Activated T-helper 17 cell treated with anti-CD3 and anti-CD28 coated beads, Interleukin-2, amount 50 U/mL, for 72 hours (primary cell): ENCODE measurements at regions not wholly inside any gene's neighbourhood (a gene's known extent, or its start where the extent isn't known, plus 50 kb on each side); places are given as distances from the start of the nearest gene placed in this dataset.
"Not testable (repeated sequence)": the region's sequence is repeated elsewhere in the genome, so short reads cannot be mapped to it uniquely, and the experiment has no call there.

Experiments used
- ATAC-seq: fragments of 150-1000 bp; cut with Tn5 transposase; replicated peaks from 2 replicates; pipeline ENCODE4 v1.10.0; 2021; ENCODE audit warnings: mild to moderate bottlenecking, moderate library complexity
- H3K27ac Mint-ChIP-seq: one replicate; pipeline ENCODE4 v1.8.0; 2022; ENCODE audit warnings: mixed read lengths
- H3K27me3 Mint-ChIP-seq: one replicate; pipeline ENCODE4 v1.8.0; 2022; ENCODE audit warnings: mixed read lengths
- H3K36me3 Mint-ChIP-seq: one replicate; pipeline ENCODE4 v1.8.0; 2022; ENCODE audit warnings: low read depth, mild to moderate bottlenecking, mixed read lengths
- H3K4me1 Mint-ChIP-seq: one replicate; pipeline ENCODE4 v1.8.0; 2022; ENCODE audit warnings: mixed read lengths
- H3K4me3 Mint-ChIP-seq: one replicate; pipeline ENCODE4 v1.8.0; 2022; ENCODE audit warnings: mild to moderate bottlenecking, mixed read lengths
- H3K9me3 Mint-ChIP-seq: one replicate; pipeline ENCODE4 v1.8.0; 2022; ENCODE audit warnings: mixed read lengths

DNA sequence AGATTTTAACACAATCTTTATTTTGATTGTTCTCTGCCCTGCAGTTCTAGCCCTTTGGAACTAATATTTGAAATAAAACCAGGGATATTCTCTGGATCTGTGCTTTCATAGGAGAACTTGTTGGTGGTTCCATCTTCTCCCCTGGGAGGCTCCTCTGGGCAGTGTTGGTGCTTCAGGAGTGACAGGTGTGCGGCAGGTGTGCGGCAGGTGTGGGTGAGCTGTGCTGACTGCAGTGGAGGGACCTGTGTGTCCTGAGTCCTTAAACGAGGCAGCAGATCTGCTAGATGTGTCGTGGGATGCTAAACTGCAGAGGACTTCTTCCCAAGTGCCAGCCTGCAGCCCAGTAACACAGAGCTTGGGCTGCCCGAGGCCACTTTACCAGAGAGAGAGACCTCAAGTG lies 98.4 kb downstream of the LYZL1 start:
- Mint-ChIP-seq H3K4me1 (no peaks in the 10 kb centered on the region), H3K9me3 (no peaks in the 10 kb centered on the region), H3K36me3 (no peaks in the 10 kb centered on the region), H3K27me3 (peaks cover 17% of the 10 kb centered on the region), H3K4me3 (no peak overlapping the region), H3K27ac (no peak overlapping the region)
- ATAC-seq, result no peak

DNA sequence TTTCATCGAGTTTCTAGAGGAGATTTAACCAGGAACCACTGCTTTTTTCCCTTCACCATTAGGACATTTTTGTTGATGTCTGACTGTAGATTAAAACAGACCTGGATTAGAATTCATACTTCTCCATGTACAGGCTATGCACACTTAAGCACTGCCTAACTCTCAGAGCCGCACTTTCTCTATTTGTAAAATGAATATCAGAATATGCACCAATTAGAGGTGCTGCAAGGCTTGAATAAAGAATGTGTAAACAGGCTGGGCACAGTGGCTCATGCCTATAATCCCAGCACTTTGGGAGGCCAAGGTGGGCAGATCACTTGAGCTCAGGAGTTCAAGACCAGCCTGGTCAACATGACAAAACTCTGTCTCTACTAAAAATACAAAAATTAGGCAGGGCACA lies 99.2 kb downstream of the LYZL1 start:
- H3K4me1 Mint-ChIP-seq, ATAC-seq, H3K4me3 Mint-ChIP-seq, H3K27ac Mint-ChIP-seq, H3K9me3 Mint-ChIP-seq, H3K36me3 Mint-ChIP-seq: not testable (repeated sequence)
- peaks cover 16% of the 10 kb centered on the region for H3K27me3 Mint-ChIP-seq

DNA sequence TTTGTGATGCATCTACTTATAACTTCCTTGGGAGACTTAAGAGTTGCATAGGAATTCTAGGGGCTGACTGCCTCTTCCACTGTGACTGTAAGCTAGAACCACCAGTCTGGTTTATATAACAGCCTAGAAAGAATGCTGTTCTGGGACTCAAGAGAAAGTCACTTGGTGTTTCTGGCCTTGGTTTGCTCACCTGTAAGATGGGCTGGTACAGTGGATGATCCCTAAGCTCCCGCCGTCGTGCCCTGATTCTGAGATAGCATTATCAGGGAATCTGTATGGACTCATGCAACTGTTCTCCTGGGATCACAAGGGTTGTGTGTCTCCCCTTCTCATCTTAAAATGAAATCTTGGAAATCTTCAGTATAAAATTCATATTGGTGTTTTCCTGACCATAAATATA lies 100.6 kb downstream of the LYZL1 start:
- H3K27ac Mint-ChIP-seq, result no peak overlapping the region
- H3K4me3 Mint-ChIP-seq, result no peak overlapping the region
- H3K27me3 Mint-ChIP-seq, result peaks cover 7% of the 10 kb centered on the region
- H3K4me1 Mint-ChIP-seq, result no peaks in the 10 kb centered on the region
- no peak for ATAC-seq
- H3K9me3 Mint-ChIP-seq, result no peaks in the 10 kb centered on the region
- no peaks in the 10 kb centered on the region for H3K36me3 Mint-ChIP-seq

- H3K4me3 Mint-ChIP-seq, result no peak overlapping the region
- H3K36me3 Mint-ChIP-seq, result no peaks in the 10 kb centered on the region
- no peak for ATAC-seq
- H3K27me3 Mint-ChIP-seq, result peaks cover 6% of the 10 kb centered on the region
- no peak overlapping the region for H3K27ac Mint-ChIP-seq
- H3K4me1 Mint-ChIP-seq, result no peaks in the 10 kb centered on the region
- H3K9me3 Mint-ChIP-seq, result no peaks in the 10 kb centered on the region
Observed at GRCh38 chr10:29389935-29390334, 101.1 kb downstream of the LYZL1 start.

DNA sequence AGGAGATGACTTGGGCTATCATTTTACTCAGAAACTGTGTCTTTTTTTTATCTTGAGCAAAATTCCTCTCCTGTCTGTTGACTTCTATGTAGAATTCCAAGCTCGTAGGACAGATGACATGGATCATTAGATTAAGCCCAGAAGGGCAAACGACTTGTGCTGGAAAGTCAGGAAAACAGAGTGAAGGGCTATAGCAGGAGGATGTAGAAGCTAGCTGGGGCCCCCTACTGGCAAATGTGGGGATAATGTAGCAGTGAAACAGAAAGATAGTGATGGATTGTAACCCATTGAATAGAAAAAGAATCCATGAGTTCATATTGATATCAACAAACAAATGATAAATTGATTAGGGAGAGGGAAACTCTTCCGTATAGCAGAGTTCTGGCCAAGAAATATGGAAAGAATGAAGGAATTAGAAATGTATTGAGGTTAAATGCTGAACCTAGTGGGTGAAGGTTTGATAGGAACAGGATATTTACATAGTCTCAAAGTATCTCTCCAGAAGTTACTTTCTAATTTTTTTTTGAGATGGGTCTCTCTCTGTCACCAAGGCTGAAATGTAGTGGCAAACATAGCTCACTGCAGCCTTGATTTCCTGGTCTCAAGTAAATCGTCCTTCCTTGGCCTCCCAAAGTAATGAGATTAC lies 103.6 kb downstream of the LYZL1 start:
- no peak overlapping the region for H3K4me3 Mint-ChIP-seq
- H3K36me3 Mint-ChIP-seq, result no peaks in the 10 kb centered on the region
- no peaks in the 10 kb centered on the region for H3K9me3 Mint-ChIP-seq
- H3K27me3 Mint-ChIP-seq, result peaks cover 21% of the 10 kb centered on the region
- H3K27ac Mint-ChIP-seq, result no peak overlapping the region
- no peaks in the 10 kb centered on the region for H3K4me1 Mint-ChIP-seq
- peak; percentile 44 for ATAC-seq

- Mint-ChIP-seq H3K36me3 (no peaks in the 10 kb centered on the region), H3K4me1 (no peaks in the 10 kb centered on the region), H3K27ac (no peak overlapping the region), H3K9me3 (no peaks in the 10 kb centered on the region), H3K27me3 (peaks cover 21% of the 10 kb centered on the region), H3K4me3 (no peak overlapping the region)
- no peak for ATAC-seq
Observed at GRCh38 chr10:29394321-29394932, 105.6 kb downstream of the LYZL1 start.

DNA sequence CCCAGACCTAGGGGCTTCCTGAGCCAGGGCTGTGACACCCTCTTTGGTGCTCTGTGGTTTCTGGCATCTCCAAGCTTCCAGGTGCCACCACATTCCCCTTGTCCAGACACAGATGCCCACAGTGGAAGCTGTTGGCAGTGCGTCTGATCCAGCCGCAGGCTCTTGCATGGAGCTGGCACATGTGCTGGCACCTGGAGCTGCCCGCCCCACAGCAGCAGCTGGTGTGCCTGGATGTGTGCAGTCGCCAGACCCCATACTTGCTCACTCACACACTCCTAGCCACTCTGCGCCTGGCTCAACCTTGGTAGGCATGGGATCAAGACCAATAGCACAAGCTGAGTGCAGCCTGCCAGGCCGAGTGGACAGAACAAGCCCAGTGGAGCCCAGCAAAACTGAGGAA lies 106.5 kb downstream of the LYZL1 start:
- Mint-ChIP-seq H3K36me3 (no peaks in the 10 kb centered on the region), H3K27ac (no peak overlapping the region), H3K27me3 (peaks cover 27% of the 10 kb centered on the region), H3K4me1 (no peaks in the 10 kb centered on the region), H3K4me3 (no peak overlapping the region), H3K9me3 (no peaks in the 10 kb centered on the region)
- ATAC-seq, result no peak

DNA sequence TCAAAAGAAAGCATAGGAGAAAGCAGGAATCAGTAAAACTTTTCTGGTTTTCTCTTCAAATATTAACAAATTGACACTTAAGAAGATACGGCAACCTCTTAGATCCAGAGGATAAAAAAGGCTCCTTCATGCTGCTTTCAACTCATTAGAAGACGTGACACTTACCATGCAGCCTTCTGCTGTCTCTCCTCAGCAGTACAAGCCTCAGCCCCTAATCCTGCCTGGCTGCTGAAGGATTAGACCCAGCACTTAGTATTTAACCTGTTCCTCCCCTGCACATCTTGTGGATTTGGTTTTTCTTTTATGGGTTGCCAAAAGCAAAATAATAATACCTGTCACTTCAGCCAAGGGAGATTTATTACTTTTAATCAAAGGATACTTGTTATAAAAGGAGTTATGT lies 108.4 kb downstream of the LYZL1 start:
- H3K27me3 Mint-ChIP-seq, result peaks cover 28% of the 10 kb centered on the region
- no peak overlapping the region for H3K27ac Mint-ChIP-seq
- no peaks in the 10 kb centered on the region for H3K36me3 Mint-ChIP-seq

DNA sequence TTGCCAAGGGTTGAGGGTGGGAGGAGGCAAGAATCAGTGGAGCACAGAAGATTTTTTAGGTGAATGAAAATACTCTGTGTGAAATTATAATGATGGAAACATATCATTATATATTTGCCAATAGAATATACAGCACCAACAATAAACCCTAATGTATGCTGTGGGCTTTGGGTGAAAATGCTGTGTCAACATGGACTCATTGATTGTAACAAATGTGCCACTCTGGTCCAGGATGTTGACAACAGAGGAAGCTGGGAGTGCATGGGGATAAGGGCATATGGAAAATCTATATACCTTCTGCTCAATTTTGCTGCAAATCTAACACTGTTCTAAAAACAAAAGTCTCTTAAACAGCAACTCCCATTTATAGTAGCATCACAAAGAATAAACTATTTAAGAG lies 114.3 kb downstream of the LYZL1 start:
- Mint-ChIP-seq H3K27ac (no peak overlapping the region), H3K36me3 (no peaks in the 10 kb centered on the region), H3K4me1 (no peaks in the 10 kb centered on the region), H3K9me3 (peaks cover 4% of the 10 kb centered on the region), H3K4me3 (no peak overlapping the region), H3K27me3 (peaks cover 11% of the 10 kb centered on the region)
- ATAC-seq, result no peak

More for the DNA sequence above, 108.4 kb downstream of the LYZL1 start:
- ATAC-seq, result no peak
- H3K4me1 Mint-ChIP-seq, result no peaks in the 10 kb centered on the region
- peaks cover 4% of the 10 kb centered on the region for H3K9me3 Mint-ChIP-seq
- H3K4me3 Mint-ChIP-seq, result no peak overlapping the region

GRCh38 chr10:29407280-29407858 lies 118.5 kb downstream of the LYZL1 start:
- Mint-ChIP-seq H3K4me1 (peaks cover 5% of the 10 kb centered on the region), H3K36me3 (no peaks in the 10 kb centered on the region), H3K27me3 (no peaks in the 10 kb centered on the region), H3K27ac (no peak overlapping the region), H3K4me3 (no peak overlapping the region), H3K9me3 (no peaks in the 10 kb centered on the region)
- ATAC-seq, result no peak
